ENCODE measurements at regions not wholly inside any gene's neighbourhood (a gene's known extent, or its start where the extent isn't known, plus 50 kb on each side); places are given as distances from the start of the nearest gene placed in this dataset.

DNA sequence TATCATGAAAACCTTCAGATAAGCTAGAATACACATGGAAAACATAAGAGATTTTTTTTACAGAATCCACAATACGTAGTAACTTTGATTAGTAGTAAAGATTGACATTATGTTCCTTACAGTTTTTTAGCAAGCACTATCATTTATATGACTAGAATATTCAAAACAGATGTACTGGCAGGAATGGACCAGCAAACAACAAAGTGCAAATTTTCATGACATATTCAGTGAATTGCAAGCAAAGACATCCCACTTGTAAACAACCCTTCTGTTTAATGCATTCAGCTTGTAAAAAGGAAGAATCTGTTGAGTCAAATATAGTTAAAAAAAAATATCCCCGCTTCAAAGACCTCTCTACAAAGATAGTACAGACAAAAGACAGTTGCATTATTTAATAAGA is 403.7 kb upstream of the TRAM1L1 start:
- FAIRE-seq (no peak), DNase-seq (ENCODE audit: insufficient read length, low spot score) (no peak)
- TF ChIP-seq POU2F2 (IDR thresholded peaks at IDR 0.05; ENCODE audit: low read depth, low read length) (no peak), SPI1 (IDR thresholded peaks at IDR 0.05; ENCODE audit: low read depth, low read length) (no peak), TAF1 (IDR thresholded peaks at IDR 0.05; ENCODE audit: low read depth, low read length) (no peak), POLR2A (IDR thresholded peaks at IDR 0.05; ENCODE audit: low read depth, low read length) (no peak), PAX5 (IDR thresholded peaks at IDR 0.05; ENCODE audit: insufficient read depth, low read length, severe bottlenecking) (no peak), POLR2AphosphoS5 (IDR thresholded peaks at IDR 0.05; ENCODE audit: low read depth, low read length) (no peak)

DNA sequence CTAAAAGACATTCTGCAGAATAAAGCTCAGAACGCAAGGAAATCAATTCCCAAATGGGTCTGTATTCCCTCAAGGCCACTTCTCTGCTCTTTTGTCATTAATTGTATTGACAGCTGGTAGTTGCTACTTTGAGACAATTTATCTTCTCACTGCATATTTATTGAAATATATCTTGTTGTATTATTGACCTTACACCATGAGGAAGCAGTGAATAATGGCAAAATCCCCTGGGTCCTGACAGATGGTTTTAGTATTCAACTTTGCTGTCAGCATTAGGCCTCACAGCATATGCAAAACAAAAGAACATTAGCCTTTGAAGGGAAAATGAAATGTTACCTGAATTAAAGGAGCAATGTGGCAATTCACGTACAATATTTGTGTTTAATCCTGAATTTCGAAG is 406.1 kb upstream of the TRAM1L1 start:
- DNase-seq (ENCODE audit: insufficient read length, low spot score) = no peak
- TF ChIP-seq TAF1 (IDR thresholded peaks at IDR 0.05; ENCODE audit: low read depth, low read length) (no peak), POLR2A (IDR thresholded peaks at IDR 0.05; ENCODE audit: low read depth, low read length) (no peak), SPI1 (IDR thresholded peaks at IDR 0.05; ENCODE audit: low read depth, low read length) (no peak), POLR2AphosphoS5 (IDR thresholded peaks at IDR 0.05; ENCODE audit: low read depth, low read length) (no peak), PAX5 (IDR thresholded peaks at IDR 0.05; ENCODE audit: insufficient read depth, low read length, severe bottlenecking) (no peak)
- FAIRE-seq = no peak

DNA sequence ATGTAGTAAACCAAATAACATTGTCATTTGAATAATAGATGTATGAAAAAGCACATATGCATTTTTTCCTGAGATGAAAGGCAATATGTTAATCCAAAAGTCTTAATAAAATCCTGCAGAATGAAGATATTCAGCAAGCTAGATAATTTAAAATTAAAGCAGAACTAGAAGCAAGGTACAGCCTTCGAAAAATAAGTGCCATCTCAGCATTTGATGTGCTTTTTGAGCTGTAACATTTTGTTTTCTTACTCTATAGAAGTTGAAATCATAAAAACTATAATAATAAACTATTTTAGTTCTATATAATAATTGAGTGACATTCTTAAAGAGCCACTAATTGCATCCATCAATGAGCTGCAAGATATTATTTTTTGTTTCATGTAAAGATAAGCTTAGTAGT is 410.4 kb upstream of the TRAM1L1 start:
- no peak for TF ChIP-seq SPI1 (IDR thresholded peaks at IDR 0.05; ENCODE audit: low read depth, low read length)
- TF ChIP-seq PAX5 (IDR thresholded peaks at IDR 0.05; ENCODE audit: insufficient read depth, low read length, severe bottlenecking) = no peak
- TF ChIP-seq POU2F2 (IDR thresholded peaks at IDR 0.05; ENCODE audit: low read depth, low read length) = no peak
- TF ChIP-seq POLR2A (IDR thresholded peaks at IDR 0.05; ENCODE audit: low read depth, low read length) = no peak
- no peak for TF ChIP-seq POLR2AphosphoS5 (IDR thresholded peaks at IDR 0.05; ENCODE audit: low read depth, low read length)
- TF ChIP-seq TAF1 (IDR thresholded peaks at IDR 0.05; ENCODE audit: low read depth, low read length) = no peak
- FAIRE-seq (no peak), DNase-seq (ENCODE audit: insufficient read length, low spot score) (no peak)

DNA sequence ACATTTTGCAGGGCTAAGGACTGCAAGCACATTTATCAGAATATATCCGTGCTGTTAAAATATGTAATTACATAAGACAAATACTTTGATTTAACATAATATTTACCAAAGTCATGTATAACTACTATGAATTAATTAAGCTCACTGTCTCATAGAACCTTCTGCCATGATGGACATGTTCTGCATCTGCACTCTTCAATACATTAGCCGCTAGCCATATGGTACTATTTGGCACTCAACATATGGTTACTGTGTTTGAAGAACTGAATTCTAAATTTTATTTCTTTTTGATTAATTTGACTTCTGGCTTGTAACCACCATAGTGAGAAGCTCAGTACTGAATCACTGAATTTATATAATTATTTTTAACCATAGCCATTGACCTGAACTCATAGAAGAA is 427.0 kb upstream of the TRAM1L1 start:
- FAIRE-seq (no peak), DNase-seq (ENCODE audit: insufficient read length, low spot score) (no peak)
- TF ChIP-seq TAF1 (IDR thresholded peaks at IDR 0.05; ENCODE audit: low read depth, low read length) = no peak
- TF ChIP-seq SPI1 (IDR thresholded peaks at IDR 0.05; ENCODE audit: low read depth, low read length) = no peak
- TF ChIP-seq PAX5 (IDR thresholded peaks at IDR 0.05; ENCODE audit: insufficient read depth, low read length, severe bottlenecking) = no peak
- no peak for TF ChIP-seq POU2F2 (IDR thresholded peaks at IDR 0.05; ENCODE audit: low read depth, low read length)
- no peak for TF ChIP-seq POLR2A (IDR thresholded peaks at IDR 0.05; ENCODE audit: low read depth, low read length)
- TF ChIP-seq POLR2AphosphoS5 (IDR thresholded peaks at IDR 0.05; ENCODE audit: low read depth, low read length) = no peak

DNA sequence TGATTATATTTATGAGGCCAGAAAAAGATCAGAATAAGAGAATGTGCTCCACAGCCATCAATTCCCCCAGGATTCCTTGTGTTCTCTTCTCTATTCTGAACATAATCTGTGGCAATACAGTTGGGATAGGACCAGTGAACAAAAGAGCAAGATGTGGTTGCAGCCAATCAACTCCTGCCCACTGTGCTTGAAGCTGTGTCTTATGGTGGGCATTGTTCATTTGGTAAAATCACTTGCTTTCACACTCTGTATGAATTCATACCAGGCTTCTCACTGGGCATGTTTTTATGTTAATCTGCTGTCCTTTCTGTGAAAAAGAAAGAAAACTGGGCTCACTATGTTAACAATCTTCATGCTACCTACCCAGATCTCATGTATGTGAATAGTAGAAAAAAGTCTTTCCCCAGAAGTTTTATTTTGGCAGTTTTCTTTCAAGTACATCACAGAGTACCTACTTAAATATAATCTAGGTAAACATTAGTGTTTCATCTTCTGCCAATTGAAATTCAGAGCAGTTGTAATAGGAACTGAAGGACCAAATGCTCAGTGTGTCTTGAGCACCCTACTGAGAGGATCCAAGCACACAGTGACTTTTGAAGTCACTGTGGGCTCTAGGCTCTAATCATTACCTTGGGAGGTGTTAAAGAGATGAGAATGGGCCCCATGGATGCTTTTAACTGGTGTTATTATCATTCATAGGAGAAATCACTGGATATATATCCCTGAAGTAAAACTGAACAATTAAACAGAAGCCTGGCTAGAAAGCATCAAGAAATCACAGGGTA is 429.2 kb upstream of the TRAM1L1 start:
- FAIRE-seq = no peak
- TF ChIP-seq POLR2AphosphoS5 (IDR thresholded peaks at IDR 0.05; ENCODE audit: low read depth, low read length) (no peak), PAX5 (IDR thresholded peaks at IDR 0.05; ENCODE audit: insufficient read depth, low read length, severe bottlenecking) (no peak)
- DNase-seq (ENCODE audit: insufficient read length, low spot score) = no peak

DNA sequence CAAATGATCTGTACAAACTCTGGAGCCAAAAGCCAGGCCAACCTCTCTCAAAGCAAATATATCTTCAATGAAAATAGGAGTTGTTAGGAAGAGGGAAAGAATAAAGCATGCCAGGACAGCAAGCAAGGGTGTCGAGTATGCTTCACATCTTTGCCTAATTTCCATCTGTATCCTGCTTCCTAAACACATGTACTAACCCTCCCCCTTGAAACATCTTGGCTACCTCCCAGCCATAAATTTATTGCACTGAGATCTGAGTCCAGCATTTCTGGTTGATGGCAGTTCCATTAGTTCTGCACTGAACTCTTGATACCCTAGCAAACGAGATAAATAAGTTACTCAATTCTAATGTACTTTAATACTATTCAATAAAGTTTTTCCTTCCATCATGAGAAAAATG is 430.5 kb upstream of the TRAM1L1 start:
- no peak for FAIRE-seq
- DNase-seq (ENCODE audit: insufficient read length, low spot score) = no peak
- no peak for TF ChIP-seq SPI1 (IDR thresholded peaks at IDR 0.05; ENCODE audit: low read depth, low read length)
- no peak for TF ChIP-seq PAX5 (IDR thresholded peaks at IDR 0.05; ENCODE audit: insufficient read depth, low read length, severe bottlenecking)
- TF ChIP-seq POLR2AphosphoS5 (IDR thresholded peaks at IDR 0.05; ENCODE audit: low read depth, low read length) = no peak
- TF ChIP-seq POU2F2 (IDR thresholded peaks at IDR 0.05; ENCODE audit: low read depth, low read length) = no peak
- TF ChIP-seq TAF1 (IDR thresholded peaks at IDR 0.05; ENCODE audit: low read depth, low read length) = no peak
- TF ChIP-seq POLR2A (IDR thresholded peaks at IDR 0.05; ENCODE audit: low read depth, low read length) = no peak

DNA sequence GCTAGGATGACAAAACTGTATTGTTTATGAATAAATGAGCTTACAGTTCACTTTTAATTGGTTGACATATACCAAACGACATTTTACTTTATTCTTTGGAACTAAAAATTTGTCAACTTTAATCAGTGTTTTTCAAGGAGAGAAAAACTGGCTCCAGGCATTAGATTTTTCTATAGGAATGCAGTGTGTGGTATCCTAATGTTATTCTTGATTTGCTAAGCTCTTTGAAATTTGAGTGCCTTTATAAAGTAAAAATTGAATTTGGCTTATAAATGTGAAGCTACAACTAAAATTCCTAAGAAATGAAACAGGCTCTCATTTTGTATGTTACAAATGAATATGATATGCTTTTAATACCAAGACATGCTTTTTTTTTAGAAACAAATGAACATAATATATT is 442.2 kb upstream of the TRAM1L1 start:
- no peak for FAIRE-seq
- no peak for DNase-seq (ENCODE audit: insufficient read length, low spot score)
- TF ChIP-seq TAF1 (IDR thresholded peaks at IDR 0.05; ENCODE audit: low read depth, low read length) = no peak
- TF ChIP-seq SPI1 (IDR thresholded peaks at IDR 0.05; ENCODE audit: low read depth, low read length) = no peak
- no peak for TF ChIP-seq POLR2AphosphoS5 (IDR thresholded peaks at IDR 0.05; ENCODE audit: low read depth, low read length)
- no peak for TF ChIP-seq POLR2A (IDR thresholded peaks at IDR 0.05; ENCODE audit: low read depth, low read length)
- no peak for TF ChIP-seq PAX5 (IDR thresholded peaks at IDR 0.05; ENCODE audit: insufficient read depth, low read length, severe bottlenecking)
- TF ChIP-seq POU2F2 (IDR thresholded peaks at IDR 0.05; ENCODE audit: low read depth, low read length) = no peak

DNA sequence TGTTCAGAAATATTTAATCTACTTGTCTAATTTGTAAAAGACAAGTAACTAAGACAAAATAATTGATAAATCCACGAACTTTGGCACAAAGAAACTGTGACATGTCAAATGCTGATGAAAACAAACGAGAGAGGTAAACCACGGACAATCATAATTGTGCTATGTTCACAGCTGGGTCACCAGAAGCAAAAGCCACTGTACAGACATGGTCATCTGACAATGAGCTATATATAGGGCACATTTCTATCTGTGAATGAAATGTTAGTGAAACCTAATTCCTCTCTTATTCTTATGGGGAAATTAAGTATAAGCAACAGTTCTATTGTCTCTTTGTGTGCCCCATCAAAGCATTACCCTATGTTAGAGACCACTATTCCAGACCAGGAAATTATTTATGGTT is 444.0 kb upstream of the TRAM1L1 start:
- DNase-seq (ENCODE audit: insufficient read length, low spot score) (no peak), FAIRE-seq (no peak)
- no peak for TF ChIP-seq SPI1 (IDR thresholded peaks at IDR 0.05; ENCODE audit: low read depth, low read length)
- no peak for TF ChIP-seq POLR2AphosphoS5 (IDR thresholded peaks at IDR 0.05; ENCODE audit: low read depth, low read length)
- no peak for TF ChIP-seq TAF1 (IDR thresholded peaks at IDR 0.05; ENCODE audit: low read depth, low read length)
- no peak for TF ChIP-seq POU2F2 (IDR thresholded peaks at IDR 0.05; ENCODE audit: low read depth, low read length)

DNA sequence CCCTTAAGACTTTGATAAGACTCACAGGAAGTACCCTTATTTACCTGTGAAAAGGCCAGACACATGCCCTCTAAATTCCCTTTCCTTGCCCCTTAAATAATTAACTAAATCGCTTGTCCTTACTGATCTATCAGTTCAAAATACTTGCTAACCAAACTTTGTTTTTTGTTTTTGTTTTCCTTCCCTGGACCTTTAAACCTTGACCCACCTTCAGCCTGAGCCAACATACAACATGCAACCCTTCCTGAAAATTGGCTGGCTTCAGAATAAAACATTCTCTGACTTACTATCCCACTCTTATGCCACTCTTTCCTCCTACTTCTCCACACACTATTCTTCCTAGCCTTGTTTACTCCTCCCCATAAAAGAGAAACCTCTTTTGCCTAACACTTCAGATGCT is 448.1 kb upstream of the TRAM1L1 start:
- FAIRE-seq (no peak), DNase-seq (ENCODE audit: insufficient read length, low spot score) (no peak)
- no peak for TF ChIP-seq SPI1 (IDR thresholded peaks at IDR 0.05; ENCODE audit: low read depth, low read length)
- no peak for TF ChIP-seq PAX5 (IDR thresholded peaks at IDR 0.05; ENCODE audit: insufficient read depth, low read length, severe bottlenecking)
- no peak for TF ChIP-seq POLR2AphosphoS5 (IDR thresholded peaks at IDR 0.05; ENCODE audit: low read depth, low read length)
- no peak for TF ChIP-seq POLR2A (IDR thresholded peaks at IDR 0.05; ENCODE audit: low read depth, low read length)
- TF ChIP-seq POU2F2 (IDR thresholded peaks at IDR 0.05; ENCODE audit: low read depth, low read length) = no peak
- TF ChIP-seq TAF1 (IDR thresholded peaks at IDR 0.05; ENCODE audit: low read depth, low read length) = no peak

DNA sequence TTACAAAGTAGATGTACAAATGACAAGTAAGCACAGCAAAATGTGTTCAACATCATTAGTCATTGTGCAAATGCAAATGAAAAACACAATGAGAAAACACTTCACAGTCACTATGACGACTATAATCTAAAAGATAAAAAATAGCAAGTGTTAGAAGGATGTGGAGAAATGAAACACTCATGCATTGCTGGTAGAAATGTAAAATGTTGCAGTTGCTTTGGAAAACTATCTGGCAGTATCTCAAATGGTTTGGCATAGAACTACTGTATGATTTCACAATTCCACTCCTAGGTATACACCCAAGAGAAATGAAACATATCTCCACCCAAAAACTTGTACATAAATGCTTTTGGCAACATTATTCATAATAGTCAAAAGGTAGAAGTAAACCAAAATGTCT is 459.7 kb upstream of the TRAM1L1 start:
- FAIRE-seq (no peak), DNase-seq (ENCODE audit: insufficient read length, low spot score) (no peak)
- TF ChIP-seq POU2F2 (IDR thresholded peaks at IDR 0.05; ENCODE audit: low read depth, low read length) (no peak), POLR2A (IDR thresholded peaks at IDR 0.05; ENCODE audit: low read depth, low read length) (no peak), POLR2AphosphoS5 (IDR thresholded peaks at IDR 0.05; ENCODE audit: low read depth, low read length) (no peak), TAF1 (IDR thresholded peaks at IDR 0.05; ENCODE audit: low read depth, low read length) (no peak), PAX5 (IDR thresholded peaks at IDR 0.05; ENCODE audit: insufficient read depth, low read length, severe bottlenecking) (no peak), SPI1 (IDR thresholded peaks at IDR 0.05; ENCODE audit: low read depth, low read length) (no peak)

Measured in GM12891 (cell line).